Esophagus muscularis mucosa (tissue), 4 donors: ENCODE measurements at regions not wholly inside any gene's neighbourhood (a gene's known extent, or its start where the extent isn't known, plus 50 kb on each side); places are given as distances from the start of the nearest gene placed in this dataset.

Experiments used
- DNase-seq: peaks from one replicate; pipeline ENCODE4 v3.0.0-alpha.2; 2017; ENCODE audit errors: extremely low spot score
- H3K27ac ChIP-seq, 4 donors: fragments of 200-600 bp; sonication (generic); replicated peaks in 1 of 4; 1 replicate in 3 of 4; 2 replicates in 1 of 4; pipeline ENCODE4 v1.5.1; 2016 to 2019; ENCODE audit warnings: mild to moderate bottlenecking in 1 of 4
- H3K27me3 ChIP-seq, 4 donors: fragments of 200-600 bp; sonication (generic); one replicate each; pipeline versions ENCODE4 v1.5.1 to v1.6.0; 2016 to 2019
- H3K36me3 ChIP-seq, 4 donors: fragments of 200-600 bp; sonication (generic); one replicate each; pipeline ENCODE4 v1.5.1; 2016 to 2019
- H3K4me1 ChIP-seq, 4 donors: fragments of 200-600 bp; sonication (generic); one replicate each; pipeline ENCODE4 v1.5.1; 2016 to 2019
- H3K4me3 ChIP-seq, 4 donors: fragments of 200-600 bp; sonication (generic); 1 replicate in 2 of 4; 2 replicates in 2 of 4; pipeline ENCODE4 v1.5.1; 2016 to 2019; ENCODE audit warnings: mild to moderate bottlenecking in 4 of 4, moderate library complexity in 1 of 4
- H3K9me3 ChIP-seq, 4 donors: fragments of 200-600 bp; sonication (generic); 1 replicate in 3 of 4; 2 replicates in 1 of 4; pipeline ENCODE4 v1.5.1; 2016 to 2019
- EP300 ChIP-seq: sonication (generic); formaldehyde crosslinking; IDR thresholded peaks from one replicate; pipeline ENCODE4 v1.6.1; 2017; ENCODE audit warnings: antibody characterized with exemption
- POLR2A ChIP-seq: fragments of 450-650 bp; IDR thresholded peaks from one replicate; pipeline ENCODE4 v1.6.1; 2017; ENCODE audit warnings: antibody characterized with exemption, moderate library complexity, mild to moderate bottlenecking, low read depth
- POLR2AphosphoS5 ChIP-seq, 2 donors: sonication (generic); formaldehyde crosslinking; IDR thresholded peaks; one replicate each; pipeline ENCODE4 v1.6.1; 2017; ENCODE audit warnings: antibody characterized with exemption in 2 of 2
- WGBS: methylation state at CpG from one replicate; pipeline ENCODE4 v1.1.5; 2018; 5-methylcytosine and 5-hydroxymethylcytosine counted together
- intact Hi-C: fragments of 100-400 bp; cut with DNase I; formaldehyde crosslinking; loops from one replicate; pipeline ENCODE4 v1.15.1; 2023
- TF ChIP-seq, protein P1 (sequence below), 3 experiments: fragments of 200-600 bp in 2 of 3; fragments of 450-650 bp in 1 of 3; sonication (generic) in 2 of 3; IDR thresholded peaks; one replicate each; pipeline ENCODE4 v1.5.1; 2017 to 2019; ENCODE audit warnings: antibody characterized with exemption in 3 of 3, mild to moderate bottlenecking in 2 of 3, moderate library complexity in 1 of 3

DNA sequence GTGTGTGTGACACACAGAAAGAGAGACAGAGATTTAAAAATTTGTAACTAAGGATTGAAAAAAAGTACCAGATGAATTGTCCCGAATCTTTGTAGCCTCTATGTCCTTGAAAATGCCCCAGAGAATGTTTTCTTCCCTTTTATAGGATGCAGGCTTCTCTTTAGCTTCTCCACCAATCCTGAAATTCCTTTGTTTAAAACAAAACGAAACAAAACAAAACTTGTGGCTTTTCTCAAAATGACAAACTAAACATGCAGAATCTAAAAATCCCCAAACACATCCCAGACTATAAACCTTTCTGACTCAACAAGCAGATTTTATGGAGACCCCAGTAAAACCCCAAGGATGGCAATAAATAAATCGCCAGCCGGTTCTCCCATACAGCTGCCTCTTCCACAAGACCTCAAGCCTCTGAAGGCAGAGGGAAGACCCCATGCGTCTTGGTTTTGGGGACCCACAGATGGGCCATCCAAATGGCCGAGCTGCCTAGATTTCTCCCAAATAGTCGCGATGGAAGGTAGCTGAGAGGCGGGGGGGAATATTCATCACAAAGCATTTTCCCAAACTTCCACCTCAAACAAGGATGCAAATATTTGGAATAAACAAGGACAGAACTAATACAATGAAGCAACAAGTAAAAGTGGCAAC is 269.5 kb upstream of the FOXF1 start:
- intact Hi-C loops = no loop called here
- no peak for TF ChIP-seq POLR2AphosphoS5 (IDR thresholded peaks at IDR 0.05)
- TF ChIP-seq POLR2A = no peak
- TF ChIP-seq, protein P1, sequence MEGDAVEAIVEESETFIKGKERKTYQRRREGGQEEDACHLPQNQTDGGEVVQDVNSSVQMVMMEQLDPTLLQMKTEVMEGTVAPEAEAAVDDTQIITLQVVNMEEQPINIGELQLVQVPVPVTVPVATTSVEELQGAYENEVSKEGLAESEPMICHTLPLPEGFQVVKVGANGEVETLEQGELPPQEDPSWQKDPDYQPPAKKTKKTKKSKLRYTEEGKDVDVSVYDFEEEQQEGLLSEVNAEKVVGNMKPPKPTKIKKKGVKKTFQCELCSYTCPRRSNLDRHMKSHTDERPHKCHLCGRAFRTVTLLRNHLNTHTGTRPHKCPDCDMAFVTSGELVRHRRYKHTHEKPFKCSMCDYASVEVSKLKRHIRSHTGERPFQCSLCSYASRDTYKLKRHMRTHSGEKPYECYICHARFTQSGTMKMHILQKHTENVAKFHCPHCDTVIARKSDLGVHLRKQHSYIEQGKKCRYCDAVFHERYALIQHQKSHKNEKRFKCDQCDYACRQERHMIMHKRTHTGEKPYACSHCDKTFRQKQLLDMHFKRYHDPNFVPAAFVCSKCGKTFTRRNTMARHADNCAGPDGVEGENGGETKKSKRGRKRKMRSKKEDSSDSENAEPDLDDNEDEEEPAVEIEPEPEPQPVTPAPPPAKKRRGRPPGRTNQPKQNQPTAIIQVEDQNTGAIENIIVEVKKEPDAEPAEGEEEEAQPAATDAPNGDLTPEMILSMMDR (IDR thresholded peaks at IDR 0.05) = no peak
- TF ChIP-seq EP300 = no peak
- no peaks in the 10 kb centered on the region for H3K9me3 ChIP-seq
- H3K4me1 ChIP-seq = peaks cover 0 to 23% (median 13%) of the 10 kb centered on the region in 4 donors
- no peak overlapping the region for H3K4me3 ChIP-seq
- 52% methylated on average over 9 of the region's 9 CpGs for WGBS
- H3K36me3 ChIP-seq = no peaks in the 10 kb centered on the region
- no peak for DNase-seq
- H3K27ac ChIP-seq = no peak overlapping the region
- no peaks in the 10 kb centered on the region for H3K27me3 ChIP-seq

DNA sequence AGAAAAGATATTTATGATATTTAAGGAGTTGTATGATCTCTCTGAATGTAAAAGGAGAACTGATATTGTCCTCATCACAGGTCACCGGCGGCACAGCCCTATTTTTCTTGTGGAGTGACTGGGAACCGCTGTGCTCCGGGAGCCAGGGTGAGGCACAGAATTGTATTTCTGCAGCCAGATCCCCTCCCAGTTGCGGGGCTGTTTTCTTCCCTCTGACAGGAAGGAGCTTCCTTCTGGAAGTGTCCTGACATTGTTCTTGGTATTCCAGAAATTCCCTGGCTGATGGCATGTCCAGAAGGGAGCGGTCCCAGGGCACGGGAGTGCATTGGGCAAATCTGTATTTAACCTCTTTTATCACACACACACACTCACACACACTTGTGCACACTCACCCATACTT is 268.6 kb upstream of the FOXF1 start:
- 57% methylated on average over 7 of the region's 7 CpGs for WGBS
- DNase-seq = no peak
- no peaks in the 10 kb centered on the region for H3K9me3 ChIP-seq
- H3K4me1 ChIP-seq = peaks cover 0 to 23% (median 13%) of the 10 kb centered on the region in 4 donors
- no peaks in the 10 kb centered on the region for H3K36me3 ChIP-seq
- no peak overlapping the region for H3K4me3 ChIP-seq
- no peak overlapping the region for H3K27ac ChIP-seq
- no peaks in the 10 kb centered on the region for H3K27me3 ChIP-seq
- TF ChIP-seq POLR2AphosphoS5 (IDR thresholded peaks at IDR 0.05) = no peak
- no peak for TF ChIP-seq EP300
- TF ChIP-seq, protein P1 (IDR thresholded peaks at IDR 0.05) = no peak
- no peak for TF ChIP-seq POLR2A
- intact Hi-C loops = no loop called here

DNA sequence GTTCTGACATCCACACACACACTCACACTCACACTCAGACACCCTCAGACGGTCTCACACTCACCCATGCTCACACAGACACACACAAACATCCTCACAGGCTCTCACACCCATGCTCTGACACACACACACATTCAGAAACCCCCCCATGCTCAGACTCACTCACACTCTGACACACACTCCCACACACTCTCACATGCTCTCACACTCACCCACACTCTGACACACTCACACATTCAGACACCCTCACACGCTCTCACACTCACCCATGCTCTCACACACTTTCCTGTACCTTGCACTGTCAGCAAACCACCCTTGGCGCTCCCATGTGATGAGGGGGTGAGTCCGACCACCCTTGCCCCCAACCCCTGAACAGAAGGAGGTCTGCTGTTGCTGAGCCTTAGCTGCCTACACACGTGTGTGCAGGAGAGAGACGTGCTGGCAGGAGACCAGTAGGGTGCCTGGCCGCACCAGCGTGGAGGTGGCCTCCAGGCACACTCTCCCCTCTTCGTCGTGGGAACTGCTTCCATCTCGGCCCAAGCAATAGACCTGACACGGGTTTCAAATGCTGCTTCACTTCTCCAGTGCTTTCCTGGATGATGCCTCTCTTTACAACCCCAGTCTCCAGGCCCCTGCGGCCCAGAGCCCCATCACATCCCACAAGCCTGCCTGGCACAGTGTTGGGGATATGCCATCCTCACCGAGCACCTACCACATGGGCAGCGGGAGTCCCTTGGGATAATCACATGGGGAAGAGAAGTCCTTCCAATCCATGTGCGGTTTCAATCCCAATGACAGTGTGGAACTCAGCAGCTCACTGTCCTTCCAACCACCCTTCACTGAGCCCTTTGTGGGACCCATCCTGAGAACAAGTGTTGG is 267.8 kb upstream of the FOXF1 start:
- Histone ChIP-seq H3K27me3 (no peaks in the 10 kb centered on the region), H3K4me1 (peaks cover 0 to 23% (median 13%) of the 10 kb centered on the region in 4 donors), H3K27ac (no peak overlapping the region), H3K9me3 (no peaks in the 10 kb centered on the region), H3K36me3 (no peaks in the 10 kb centered on the region), H3K4me3 (no peak overlapping the region)
- intact Hi-C loops = no loop called here
- DNase-seq = no peak
- 91% methylated on average over 16 of the region's 16 CpGs for WGBS
- TF ChIP-seq, protein P1 (IDR thresholded peaks at IDR 0.05) = no peak
- TF ChIP-seq POLR2A (no peak), POLR2AphosphoS5 (IDR thresholded peaks at IDR 0.05) (no peak), EP300 (no peak)

DNA sequence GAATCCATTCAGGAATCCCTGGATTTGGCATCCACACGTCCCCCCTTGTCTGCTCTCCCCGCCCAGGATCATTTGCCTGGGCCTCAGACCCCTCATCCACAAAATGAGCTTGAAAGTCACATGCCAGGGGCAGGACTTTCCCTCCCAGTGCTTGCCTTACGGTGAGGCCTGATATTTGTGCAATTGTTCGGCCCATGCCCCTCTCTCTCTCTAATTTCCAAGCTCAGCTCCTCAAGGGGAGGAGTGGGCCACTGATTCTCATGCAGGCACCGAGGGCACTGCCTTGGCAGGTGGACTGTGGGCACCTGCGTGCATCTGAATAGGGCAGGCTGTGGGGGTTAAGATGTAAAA is 267.2 kb upstream of the FOXF1 start:
- Histone ChIP-seq H3K4me3 (no peak overlapping the region), H3K27me3 (no peaks in the 10 kb centered on the region), H3K4me1 (peaks cover 0 to 23% (median 13%) of the 10 kb centered on the region in 4 donors), H3K27ac (no peak overlapping the region), H3K9me3 (no peaks in the 10 kb centered on the region), H3K36me3 (no peaks in the 10 kb centered on the region)
- intact Hi-C loops = no loop called here
- TF ChIP-seq, protein P1 (IDR thresholded peaks at IDR 0.05) = no peak
- WGBS = 83% methylated on average over 6 of the region's 6 CpGs
- no peak for DNase-seq
